WERI-Rb-1 (cell line): ENCODE measurements at regions not wholly inside any gene's neighbourhood (a gene's known extent, or its start where the extent isn't known, plus 50 kb on each side); places are given as distances from the start of the nearest gene placed in this dataset.

Source experiments
- DNase-seq: peaks from one replicate; pipeline ENCODE4 v3.0.0-alpha.2; 2020
- H3K27ac ChIP-seq: fragments of 250-450 bp; sonication (Bioruptor Pico); 2 replicates; pipeline ENCODE4 v1.5.1; 2020; ENCODE audit warnings: mild to moderate bottlenecking, moderate library complexity
- H3K27me3 ChIP-seq: fragments of 250-450 bp; sonication (Bioruptor Pico); 2 replicates; pipeline ENCODE4 v1.5.1; 2021; ENCODE audit warnings: mild to moderate bottlenecking, low read depth, moderate library complexity; ENCODE audit not compliant: insufficient read depth, severe bottlenecking
- H3K36me3 ChIP-seq: fragments of 250-450 bp; sonication (Bioruptor Pico); 2 replicates; pipeline ENCODE4 v1.5.1; 2020; ENCODE audit warnings: mild to moderate bottlenecking, moderate library complexity
- H3K4me3 ChIP-seq: 2 replicates; pipeline ENCODE4 v1.5.1; 2011; ENCODE audit warnings: low read depth, mild to moderate bottlenecking, control low read depth, low read length
- H3K9me3 ChIP-seq: fragments of 250-450 bp; sonication (Bioruptor Pico); 2 replicates; pipeline ENCODE4 v1.5.1; 2021; ENCODE audit warnings: mild to moderate bottlenecking, moderate library complexity; ENCODE audit not compliant: severe bottlenecking
- TF ChIP-seq, protein P1 (sequence below): IDR thresholded peaks from 2 replicates; pipeline ENCODE4 v1.5.1; 2011; ENCODE audit warnings: low read depth, mild to moderate bottlenecking, control low read depth, inconsistent platforms, low read length

DNA sequence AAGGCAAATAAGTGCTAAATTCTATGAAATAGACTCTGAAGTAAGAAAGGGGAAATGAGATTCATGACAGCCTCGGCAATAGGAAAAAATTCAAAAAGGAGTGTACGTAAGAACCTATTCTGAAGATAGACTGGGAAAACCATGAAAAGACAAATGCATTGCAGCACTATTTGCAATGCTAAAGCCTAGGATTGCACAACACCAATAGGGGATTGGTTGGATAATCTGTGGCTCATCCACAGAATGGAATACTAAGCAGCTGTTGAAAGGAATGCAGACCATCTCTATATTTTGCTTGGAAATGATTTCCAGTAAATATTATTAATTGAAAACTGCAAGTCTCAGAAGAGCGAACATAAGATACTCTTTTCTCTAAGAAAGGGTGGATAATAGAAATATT is 91.7 kb upstream of the CLMP start:
- Histone ChIP-seq H3K27me3 (no peaks in the 10 kb centered on the region), H3K4me3 (no peak overlapping the region), H3K36me3 (no peaks in the 10 kb centered on the region), H3K9me3 (no peaks in the 10 kb centered on the region), H3K27ac (no peak overlapping the region)
- no peak for DNase-seq
- TF ChIP-seq, protein P1, sequence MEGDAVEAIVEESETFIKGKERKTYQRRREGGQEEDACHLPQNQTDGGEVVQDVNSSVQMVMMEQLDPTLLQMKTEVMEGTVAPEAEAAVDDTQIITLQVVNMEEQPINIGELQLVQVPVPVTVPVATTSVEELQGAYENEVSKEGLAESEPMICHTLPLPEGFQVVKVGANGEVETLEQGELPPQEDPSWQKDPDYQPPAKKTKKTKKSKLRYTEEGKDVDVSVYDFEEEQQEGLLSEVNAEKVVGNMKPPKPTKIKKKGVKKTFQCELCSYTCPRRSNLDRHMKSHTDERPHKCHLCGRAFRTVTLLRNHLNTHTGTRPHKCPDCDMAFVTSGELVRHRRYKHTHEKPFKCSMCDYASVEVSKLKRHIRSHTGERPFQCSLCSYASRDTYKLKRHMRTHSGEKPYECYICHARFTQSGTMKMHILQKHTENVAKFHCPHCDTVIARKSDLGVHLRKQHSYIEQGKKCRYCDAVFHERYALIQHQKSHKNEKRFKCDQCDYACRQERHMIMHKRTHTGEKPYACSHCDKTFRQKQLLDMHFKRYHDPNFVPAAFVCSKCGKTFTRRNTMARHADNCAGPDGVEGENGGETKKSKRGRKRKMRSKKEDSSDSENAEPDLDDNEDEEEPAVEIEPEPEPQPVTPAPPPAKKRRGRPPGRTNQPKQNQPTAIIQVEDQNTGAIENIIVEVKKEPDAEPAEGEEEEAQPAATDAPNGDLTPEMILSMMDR, result no peak

DNA sequence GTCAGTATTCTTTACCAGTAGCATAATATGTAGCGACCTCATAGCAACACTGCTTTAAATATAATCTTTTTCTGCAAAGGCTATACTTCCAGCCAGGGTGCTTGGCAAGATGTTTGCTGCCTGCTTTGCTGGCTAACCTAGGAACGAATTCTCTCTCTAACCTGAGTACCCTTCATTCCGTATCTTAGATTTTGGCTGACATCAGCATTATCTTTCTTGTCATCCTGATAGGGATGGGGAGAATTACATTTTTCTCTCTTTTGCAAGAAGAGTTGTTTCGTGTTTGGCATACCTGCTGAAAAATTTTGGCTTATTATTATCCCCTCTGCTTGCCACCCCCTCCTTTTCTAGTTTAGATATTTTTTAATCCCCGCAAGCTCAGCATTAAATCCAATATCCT is 91.2 kb upstream of the CLMP start:
- TF ChIP-seq, protein P1, result no peak
- Histone ChIP-seq H3K9me3 (no peaks in the 10 kb centered on the region), H3K27me3 (no peaks in the 10 kb centered on the region)

DNA sequence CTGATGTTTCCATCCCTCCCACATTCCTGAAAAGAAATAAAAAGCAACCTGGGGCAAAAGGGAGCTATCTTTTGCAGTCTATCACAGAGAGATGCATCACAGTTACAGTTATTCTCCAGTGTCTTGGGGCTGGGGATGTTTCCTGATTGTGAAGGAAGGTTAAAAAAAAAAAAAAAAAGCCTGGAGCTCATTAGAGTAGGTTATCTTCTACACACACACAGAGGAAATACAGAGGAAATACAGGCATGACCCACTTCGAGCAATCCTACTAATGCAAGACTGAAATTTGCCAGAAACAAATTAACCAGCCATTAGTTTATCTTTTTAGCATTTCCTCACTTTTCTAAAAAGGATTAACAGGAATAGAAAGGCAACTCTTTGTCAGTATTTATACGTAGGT is 89.4 kb upstream of the CLMP start:
- Histone ChIP-seq H3K27me3 (no peaks in the 10 kb centered on the region), H3K27ac (no peak overlapping the region), H3K36me3 (no peaks in the 10 kb centered on the region), H3K9me3 (no peaks in the 10 kb centered on the region), H3K4me3 (no peak overlapping the region)
- TF ChIP-seq, protein P1, result no peak
- DNase-seq, result no peak

More for the DNA sequence above, 91.2 kb upstream of the CLMP start:
- no peak overlapping the region for H3K27ac ChIP-seq
- H3K4me3 ChIP-seq, result no peak overlapping the region
- H3K36me3 ChIP-seq, result no peaks in the 10 kb centered on the region
- no peak for DNase-seq

DNA sequence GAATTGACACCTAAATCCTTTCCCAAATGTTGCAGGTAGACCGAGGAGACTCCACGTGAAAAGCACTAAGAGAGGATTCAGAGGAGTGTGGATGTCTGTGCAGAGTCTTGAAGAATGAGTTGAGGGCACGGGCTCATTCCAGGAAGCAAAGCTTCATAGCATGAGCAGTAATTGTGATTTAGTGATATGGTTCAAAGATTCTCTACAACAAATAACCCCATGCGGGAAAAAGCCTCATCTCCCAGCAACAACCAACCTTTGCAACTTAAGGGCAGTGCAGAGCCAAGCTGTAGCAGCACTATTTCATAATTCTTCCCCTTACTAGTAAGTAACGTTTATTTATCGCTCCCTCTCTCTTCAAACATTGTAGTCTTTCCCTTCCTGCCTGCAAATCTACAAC is 87.5 kb upstream of the CLMP start:
- H3K27me3 ChIP-seq, result no peaks in the 10 kb centered on the region
- H3K4me3 ChIP-seq, result no peak overlapping the region
- DNase-seq, result no peak
- no peaks in the 10 kb centered on the region for H3K9me3 ChIP-seq
- TF ChIP-seq, protein P1, result no peak
- no peak overlapping the region for H3K27ac ChIP-seq
- no peaks in the 10 kb centered on the region for H3K36me3 ChIP-seq

DNA sequence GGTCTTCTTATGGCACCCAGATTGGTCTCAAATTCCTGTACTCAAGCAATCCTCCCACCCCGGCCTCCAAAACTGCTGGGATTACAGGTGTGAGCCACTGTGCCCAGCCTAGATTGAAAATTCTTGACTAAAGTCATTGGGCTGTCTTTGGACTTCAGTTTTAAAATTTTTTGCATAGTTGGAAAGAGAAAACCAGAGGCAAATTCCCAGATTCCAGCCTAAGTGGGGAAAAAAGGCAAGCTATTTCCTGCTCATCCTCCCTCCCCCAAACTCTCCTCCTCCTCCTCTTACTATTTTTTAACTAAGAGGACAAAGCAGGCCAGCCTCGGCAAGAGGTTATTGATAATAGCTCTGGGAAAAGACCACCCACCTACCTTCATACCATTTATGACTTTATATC is 78.6 kb upstream of the CLMP start:
- Histone ChIP-seq H3K9me3 (no peaks in the 10 kb centered on the region), H3K27ac (no peak overlapping the region), H3K4me3 (no peak overlapping the region), H3K36me3 (no peaks in the 10 kb centered on the region), H3K27me3 (no peaks in the 10 kb centered on the region)
- DNase-seq, result no peak
- TF ChIP-seq, protein P1, result no peak

DNA sequence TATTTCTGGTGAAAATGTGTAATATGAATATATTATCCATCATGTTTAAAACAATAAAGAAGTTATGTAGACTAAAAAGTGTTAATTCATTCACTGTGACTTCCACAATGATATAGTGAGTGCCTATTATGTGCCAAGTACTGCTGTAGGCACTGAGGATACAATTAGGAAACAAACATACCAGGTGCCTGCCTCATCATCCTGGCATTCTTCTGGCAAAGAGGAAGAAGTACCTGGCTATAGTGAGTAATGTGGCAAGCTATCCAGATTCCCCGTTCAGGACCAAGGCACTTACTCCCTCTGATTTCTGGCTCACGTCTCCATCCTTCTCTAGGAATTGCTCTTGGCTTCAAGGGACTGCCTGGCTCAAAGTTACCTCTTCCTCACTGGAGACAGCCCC is 77.5 kb upstream of the CLMP start:
- no peak overlapping the region for H3K27ac ChIP-seq
- no peaks in the 10 kb centered on the region for H3K27me3 ChIP-seq
- H3K9me3 ChIP-seq, result no peaks in the 10 kb centered on the region
- H3K36me3 ChIP-seq, result no peaks in the 10 kb centered on the region
- no peak overlapping the region for H3K4me3 ChIP-seq
- no peak for DNase-seq
- TF ChIP-seq, protein P1, result no peak
